ENCODE measurements at regions not wholly inside any gene's neighbourhood (a gene's known extent, or its start where the extent isn't known, plus 50 kb on each side); places are given as distances from the start of the nearest gene placed in this dataset.

- no peak overlapping the region for H3K4ac ChIP-seq (ENCODE audit: low read length)
- no peak overlapping the region for H3K4me2 ChIP-seq (ENCODE audit: insufficient read depth, low read length, poor library complexity, severe bottlenecking)
- H2BK120ac ChIP-seq (ENCODE audit: low read depth, low read length): no peak overlapping the region
- no peak for DNase-seq (ENCODE audit: low spot score)
- no CpG with 5 or more reads among the region's 6 CpGs for WGBS, 2 donors (ENCODE audit: extremely low coverage in 2 of 2, insufficient read length in 2 of 2, insufficient replicate concordance in 1 of 2)
- H3K4me1 ChIP-seq (ENCODE audit: control insufficient read depth in 2 of 2, insufficient read depth in 1 of 2, low read depth in 1 of 2, low read length in 2 of 2): no peaks in the 10 kb centered on the region
- H3K79me1 ChIP-seq (ENCODE audit: low read depth, low read length): no peaks in the 10 kb centered on the region
- H2AK5ac ChIP-seq (ENCODE audit: low read depth, low read length): no peak overlapping the region
- peaks cover 0 to 2% of the 10 kb centered on the region in 2 donors for H3K9me3 ChIP-seq (replicated peaks in 1 of 2; ENCODE audit: control insufficient read depth in 2 of 2, insufficient read depth in 1 of 2, low read depth in 1 of 2, low read length in 2 of 2)
- H3K23ac ChIP-seq (ENCODE audit: low read depth, low read length, poor library complexity): no peak overlapping the region
- H2BK15ac ChIP-seq (ENCODE audit: low read length): no peak overlapping the region
- H3K27me3 ChIP-seq (ENCODE audit: control insufficient read depth in 3 of 3, insufficient read depth in 3 of 3, low read depth in 1 of 3, low read length in 3 of 3): peaks cover 0 to 3% (median 0%) of the 10 kb centered on the region in 3 experiments
- no peak overlapping the region for H4K91ac ChIP-seq (ENCODE audit: low read depth, low read length, poor library complexity)
- no peak overlapping the region for H3K27ac ChIP-seq (replicated peaks; ENCODE audit: low read length)
- H3K14ac ChIP-seq (ENCODE audit: low read length): no peak overlapping the region
- H2AFZ ChIP-seq (ENCODE audit: low read length): no peak overlapping the region
- H2BK12ac ChIP-seq (ENCODE audit: low read length): no peak overlapping the region
- H3K9ac ChIP-seq (ENCODE audit: low read depth, low read length, poor library complexity): no peak overlapping the region
- no peak overlapping the region for H3K4me3 ChIP-seq (ENCODE audit: low read length in 2 of 2)
- H3K18ac ChIP-seq (ENCODE audit: low read length): no peak overlapping the region
- H4K8ac ChIP-seq (ENCODE audit: low read depth, low read length): no peak overlapping the region
- no peak overlapping the region for H2BK5ac ChIP-seq (ENCODE audit: low read length)
- H3K36me3 ChIP-seq (replicated peaks in 1 of 2; ENCODE audit: control insufficient read depth in 2 of 2, insufficient read depth in 2 of 2, low read length in 2 of 2): no peaks in the 10 kb centered on the region
Observed at GRCh38 chr22:47693606-47694005, 931.2 kb downstream of the TBC1D22A start.

GRCh38 chr22:47692811-47693210 is 930.4 kb downstream of the TBC1D22A start:
- Histone ChIP-seq H2AFZ (ENCODE audit: low read length) (no peak overlapping the region), H3K36me3 (replicated peaks in 1 of 2; ENCODE audit: control insufficient read depth in 2 of 2, insufficient read depth in 2 of 2, low read length in 2 of 2) (no peaks in the 10 kb centered on the region), H2BK12ac (ENCODE audit: low read length) (no peak overlapping the region), H4K91ac (ENCODE audit: low read depth, low read length, poor library complexity) (no peak overlapping the region), H4K8ac (ENCODE audit: low read depth, low read length) (no peak overlapping the region), H3K4me1 (ENCODE audit: control insufficient read depth in 2 of 2, insufficient read depth in 1 of 2, low read depth in 1 of 2, low read length in 2 of 2) (no peaks in the 10 kb centered on the region), H2BK120ac (ENCODE audit: low read depth, low read length) (no peak overlapping the region), H3K23ac (ENCODE audit: low read depth, low read length, poor library complexity) (no peak overlapping the region), H3K27me3 (ENCODE audit: control insufficient read depth in 3 of 3, insufficient read depth in 3 of 3, low read depth in 1 of 3, low read length in 3 of 3) (peaks cover 0 to 3% (median 0%) of the 10 kb centered on the region in 3 experiments), H2BK5ac (ENCODE audit: low read length) (no peak overlapping the region), H3K27ac (replicated peaks; ENCODE audit: low read length) (no peak overlapping the region), H3K4me3 (ENCODE audit: low read length in 2 of 2) (no peak overlapping the region), H3K14ac (ENCODE audit: low read length) (no peak overlapping the region), H3K4ac (ENCODE audit: low read length) (no peak overlapping the region), H3K18ac (ENCODE audit: low read length) (no peak overlapping the region), H3K9ac (ENCODE audit: low read depth, low read length, poor library complexity) (no peak overlapping the region), H3K9me3 (replicated peaks in 1 of 2; ENCODE audit: control insufficient read depth in 2 of 2, insufficient read depth in 1 of 2, low read depth in 1 of 2, low read length in 2 of 2) (peaks cover 0 to 2% of the 10 kb centered on the region in 2 donors), H3K79me1 (ENCODE audit: low read depth, low read length) (no peaks in the 10 kb centered on the region), H3K4me2 (ENCODE audit: insufficient read depth, low read length, poor library complexity, severe bottlenecking) (no peak overlapping the region), H2BK15ac (ENCODE audit: low read length) (no peak overlapping the region), H2AK5ac (ENCODE audit: low read depth, low read length) (no peak overlapping the region)
- WGBS, 2 donors (ENCODE audit: extremely low coverage in 2 of 2, insufficient read length in 2 of 2, insufficient replicate concordance in 1 of 2): no CpG with 5 or more reads among the region's 12 CpGs
- DNase-seq (ENCODE audit: low spot score): no peak

DNA sequence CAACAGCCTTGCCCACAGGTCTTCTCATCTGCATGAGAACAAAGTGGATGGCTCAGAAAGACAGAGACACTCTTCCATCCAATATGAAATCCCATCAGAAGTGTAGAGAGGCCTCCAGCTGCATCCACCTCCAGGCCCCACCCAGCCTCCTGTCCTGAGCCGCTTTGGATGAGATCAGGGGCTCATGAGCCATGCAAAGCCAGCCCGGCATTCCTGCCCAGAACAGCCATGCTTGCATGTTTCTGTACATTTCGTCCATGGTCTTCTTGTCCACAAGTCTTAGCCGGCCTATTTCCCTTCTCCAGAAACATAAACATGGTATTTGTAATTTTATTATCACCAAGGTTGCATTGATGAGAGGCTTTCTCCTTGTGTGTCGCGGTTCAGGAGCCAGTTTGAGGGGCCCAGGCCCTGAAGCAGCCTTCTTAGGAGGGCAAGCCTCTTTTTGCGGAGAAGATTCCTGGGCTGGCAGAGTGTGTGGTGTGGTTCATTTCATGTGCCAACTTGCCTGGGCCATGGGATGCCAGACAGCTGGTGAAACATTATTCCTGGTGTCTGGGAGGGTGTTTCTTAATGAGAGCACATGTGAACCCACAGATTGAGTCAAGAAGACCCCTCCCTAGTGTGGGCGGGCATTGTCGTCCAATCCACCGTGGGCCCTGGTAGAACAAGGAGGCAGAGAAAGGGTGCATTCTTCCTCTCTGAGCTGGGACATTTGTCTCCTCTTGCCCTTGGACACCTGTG is 928.9 kb downstream of the TBC1D22A start:
- Histone ChIP-seq H3K4me3 (ENCODE audit: low read length in 2 of 2) (no peak overlapping the region), H3K9me3 (replicated peaks in 1 of 2; ENCODE audit: control insufficient read depth in 2 of 2, insufficient read depth in 1 of 2, low read depth in 1 of 2, low read length in 2 of 2) (peaks cover 0 to 2% of the 10 kb centered on the region in 2 donors), H2BK5ac (ENCODE audit: low read length) (no peak overlapping the region), H2BK120ac (ENCODE audit: low read depth, low read length) (no peak overlapping the region), H3K4me2 (ENCODE audit: insufficient read depth, low read length, poor library complexity, severe bottlenecking) (no peak overlapping the region), H2AFZ (ENCODE audit: low read length) (no peak overlapping the region), H3K27me3 (ENCODE audit: control insufficient read depth in 3 of 3, insufficient read depth in 3 of 3, low read depth in 1 of 3, low read length in 3 of 3) (peaks cover 0 to 3% (median 0%) of the 10 kb centered on the region in 3 experiments), H3K4ac (ENCODE audit: low read length) (no peak overlapping the region), H3K9ac (ENCODE audit: low read depth, low read length, poor library complexity) (no peak overlapping the region), H2AK5ac (ENCODE audit: low read depth, low read length) (peak overlapping the region; percentile 17), H3K18ac (ENCODE audit: low read length) (peak overlapping the region; percentile 32), H3K27ac (replicated peaks; ENCODE audit: low read length) (no peak overlapping the region), H3K4me1 (ENCODE audit: control insufficient read depth in 2 of 2, insufficient read depth in 1 of 2, low read depth in 1 of 2, low read length in 2 of 2) (no peaks in the 10 kb centered on the region), H3K23ac (ENCODE audit: low read depth, low read length, poor library complexity) (no peak overlapping the region), H3K14ac (ENCODE audit: low read length) (no peak overlapping the region), H2BK15ac (ENCODE audit: low read length) (no peak overlapping the region), H3K79me1 (ENCODE audit: low read depth, low read length) (no peaks in the 10 kb centered on the region), H4K91ac (ENCODE audit: low read depth, low read length, poor library complexity) (no peak overlapping the region), H2BK12ac (ENCODE audit: low read length) (no peak overlapping the region), H3K36me3 (replicated peaks in 1 of 2; ENCODE audit: control insufficient read depth in 2 of 2, insufficient read depth in 2 of 2, low read length in 2 of 2) (no peaks in the 10 kb centered on the region), H4K8ac (ENCODE audit: low read depth, low read length) (no peak overlapping the region)
- DNase-seq (ENCODE audit: low spot score): no peak
- no CpG with 5 or more reads among the region's 10 CpGs for WGBS, 2 donors (ENCODE audit: extremely low coverage in 2 of 2, insufficient read length in 2 of 2, insufficient replicate concordance in 1 of 2)

GRCh38 chr22:47690586-47690985 is 928.1 kb downstream of the TBC1D22A start:
- H3K23ac ChIP-seq (ENCODE audit: low read depth, low read length, poor library complexity): no peak overlapping the region
- no peak overlapping the region for H2BK120ac ChIP-seq (ENCODE audit: low read depth, low read length)
- no peak overlapping the region for H2AFZ ChIP-seq (ENCODE audit: low read length)
- no peak overlapping the region for H4K91ac ChIP-seq (ENCODE audit: low read depth, low read length, poor library complexity)
- H3K18ac ChIP-seq (ENCODE audit: low read length): no peak overlapping the region
- H3K27ac ChIP-seq (replicated peaks; ENCODE audit: low read length): no peak overlapping the region
- no peak overlapping the region for H2BK15ac ChIP-seq (ENCODE audit: low read length)
- no peak overlapping the region for H3K14ac ChIP-seq (ENCODE audit: low read length)
- H3K4me3 ChIP-seq (ENCODE audit: low read length in 2 of 2): no peak overlapping the region
- no peaks in the 10 kb centered on the region for H3K36me3 ChIP-seq (replicated peaks in 1 of 2; ENCODE audit: control insufficient read depth in 2 of 2, insufficient read depth in 2 of 2, low read length in 2 of 2)
- H3K9ac ChIP-seq (ENCODE audit: low read depth, low read length, poor library complexity): no peak overlapping the region
- WGBS, 2 donors (ENCODE audit: extremely low coverage in 2 of 2, insufficient read length in 2 of 2, insufficient replicate concordance in 1 of 2): no CpG with 5 or more reads among the region's 4 CpGs
- no peak overlapping the region for H2BK5ac ChIP-seq (ENCODE audit: low read length)
- no peak overlapping the region for H3K4ac ChIP-seq (ENCODE audit: low read length)
- no peaks in the 10 kb centered on the region for H3K79me1 ChIP-seq (ENCODE audit: low read depth, low read length)
- peaks cover 0 to 3% (median 0%) of the 10 kb centered on the region in 3 experiments for H3K27me3 ChIP-seq (ENCODE audit: control insufficient read depth in 3 of 3, insufficient read depth in 3 of 3, low read depth in 1 of 3, low read length in 3 of 3)
- DNase-seq (ENCODE audit: low spot score): no peak
- no peak overlapping the region for H3K4me2 ChIP-seq (ENCODE audit: insufficient read depth, low read length, poor library complexity, severe bottlenecking)
- no peak overlapping the region for H4K8ac ChIP-seq (ENCODE audit: low read depth, low read length)
- no peak overlapping the region for H2BK12ac ChIP-seq (ENCODE audit: low read length)
- H3K9me3 ChIP-seq (replicated peaks in 1 of 2; ENCODE audit: control insufficient read depth in 2 of 2, insufficient read depth in 1 of 2, low read depth in 1 of 2, low read length in 2 of 2): peaks cover 0 to 2% of the 10 kb centered on the region in 2 donors
- no peaks in the 10 kb centered on the region for H3K4me1 ChIP-seq (ENCODE audit: control insufficient read depth in 2 of 2, insufficient read depth in 1 of 2, low read depth in 1 of 2, low read length in 2 of 2)
- H2AK5ac ChIP-seq (ENCODE audit: low read depth, low read length): no peak overlapping the region
